ENCODE measurements at regions not wholly inside any gene's neighbourhood (a gene's known extent, or its start where the extent isn't known, plus 50 kb on each side); places are given as distances from the start of the nearest gene placed in this dataset.

DNA sequence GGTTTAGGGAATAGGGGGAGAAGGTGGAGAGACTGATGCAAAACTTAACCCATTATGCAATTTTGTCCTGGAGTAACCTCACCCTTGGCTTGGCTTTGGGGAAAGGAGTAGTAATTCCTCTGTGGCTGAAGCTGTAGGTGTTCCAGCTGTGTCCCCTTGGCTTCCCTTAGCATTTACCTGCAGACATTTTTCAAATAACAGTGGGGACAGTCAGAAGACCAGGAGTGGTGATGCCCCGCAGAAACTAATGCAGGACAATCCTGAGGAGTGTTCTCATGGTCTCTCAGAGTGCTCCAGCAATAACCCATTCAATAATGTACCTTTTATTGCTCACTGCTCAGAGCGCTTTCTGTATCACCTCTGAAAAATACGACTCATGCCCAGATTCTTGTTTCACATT lies 282.1 kb downstream of the ZEB1 start:
- peaks cover 2% of the 10 kb centered on the region for H3K27me3 Mint-ChIP-seq (ENCODE audit: unreplicated experiment)
- DNase-seq (ENCODE audit: extremely low spot score, unreplicated experiment): no peak
- TF ChIP-seq, protein P1, sequence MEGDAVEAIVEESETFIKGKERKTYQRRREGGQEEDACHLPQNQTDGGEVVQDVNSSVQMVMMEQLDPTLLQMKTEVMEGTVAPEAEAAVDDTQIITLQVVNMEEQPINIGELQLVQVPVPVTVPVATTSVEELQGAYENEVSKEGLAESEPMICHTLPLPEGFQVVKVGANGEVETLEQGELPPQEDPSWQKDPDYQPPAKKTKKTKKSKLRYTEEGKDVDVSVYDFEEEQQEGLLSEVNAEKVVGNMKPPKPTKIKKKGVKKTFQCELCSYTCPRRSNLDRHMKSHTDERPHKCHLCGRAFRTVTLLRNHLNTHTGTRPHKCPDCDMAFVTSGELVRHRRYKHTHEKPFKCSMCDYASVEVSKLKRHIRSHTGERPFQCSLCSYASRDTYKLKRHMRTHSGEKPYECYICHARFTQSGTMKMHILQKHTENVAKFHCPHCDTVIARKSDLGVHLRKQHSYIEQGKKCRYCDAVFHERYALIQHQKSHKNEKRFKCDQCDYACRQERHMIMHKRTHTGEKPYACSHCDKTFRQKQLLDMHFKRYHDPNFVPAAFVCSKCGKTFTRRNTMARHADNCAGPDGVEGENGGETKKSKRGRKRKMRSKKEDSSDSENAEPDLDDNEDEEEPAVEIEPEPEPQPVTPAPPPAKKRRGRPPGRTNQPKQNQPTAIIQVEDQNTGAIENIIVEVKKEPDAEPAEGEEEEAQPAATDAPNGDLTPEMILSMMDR (IDR thresholded peaks at IDR 0.05): no peak
- peaks cover 14% of the 10 kb centered on the region for H3K4me1 Mint-ChIP-seq (ENCODE audit: unreplicated experiment)
- no peaks in the 10 kb centered on the region for H3K36me3 Mint-ChIP-seq (ENCODE audit: unreplicated experiment)
- no peak overlapping the region for H3K27ac Mint-ChIP-seq (ENCODE audit: unreplicated experiment)
- no peaks in the 10 kb centered on the region for H3K9me3 Mint-ChIP-seq (ENCODE audit: unreplicated experiment)
- no peak overlapping the region for H3K4me3 Mint-ChIP-seq (ENCODE audit: unreplicated experiment)

DNA sequence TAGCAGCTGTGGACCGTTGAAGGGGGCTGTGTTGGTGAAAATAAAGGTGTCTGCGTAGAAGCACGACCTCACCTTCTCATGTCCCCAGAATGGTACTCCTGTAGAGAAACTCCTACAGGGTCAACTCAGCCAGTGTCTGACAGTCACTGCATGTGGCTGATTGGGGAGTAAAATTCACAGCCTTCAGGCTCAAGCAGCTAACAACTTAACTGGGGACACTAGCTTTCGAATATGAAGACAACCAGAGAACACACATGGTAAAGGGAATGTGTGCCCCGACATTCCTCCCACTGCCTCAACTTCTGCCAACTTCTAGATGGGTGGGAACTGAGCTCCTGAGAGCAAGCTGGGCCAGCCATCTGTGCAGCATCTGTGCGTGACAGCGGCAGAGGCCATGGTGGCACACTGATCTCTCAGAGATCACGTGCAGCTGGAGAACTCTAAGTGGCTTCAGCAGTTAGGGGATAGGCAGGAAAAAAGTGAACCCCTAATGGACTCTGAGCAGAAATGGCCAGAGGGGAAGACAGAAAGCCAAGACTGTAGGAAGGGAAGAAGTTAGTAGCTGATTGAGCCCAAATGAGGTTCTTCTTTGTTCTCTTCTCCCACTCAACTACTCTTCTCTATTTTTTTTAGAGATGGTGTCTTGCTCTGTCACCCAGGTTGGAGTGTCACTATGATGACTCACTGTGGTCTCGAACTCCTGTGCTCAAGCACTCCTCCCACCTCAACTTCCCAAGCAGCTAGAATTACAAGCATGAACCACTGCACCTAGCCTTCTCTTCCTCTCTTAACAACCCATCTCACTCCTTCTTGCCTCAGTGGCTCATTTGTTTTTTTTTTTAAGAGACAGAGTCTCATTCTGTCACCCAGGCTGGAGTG lies 280.8 kb downstream of the ZEB1 start:
- Mint-ChIP-seq H3K4me3 (ENCODE audit: unreplicated experiment) (no peak overlapping the region), H3K27me3 (ENCODE audit: unreplicated experiment) (peaks cover 2% of the 10 kb centered on the region), H3K4me1 (ENCODE audit: unreplicated experiment) (peaks cover 14% of the 10 kb centered on the region), H3K36me3 (ENCODE audit: unreplicated experiment) (no peaks in the 10 kb centered on the region), H3K27ac (ENCODE audit: unreplicated experiment) (no peak overlapping the region), H3K9me3 (ENCODE audit: unreplicated experiment) (no peaks in the 10 kb centered on the region)
- peak; percentile 42 for DNase-seq (ENCODE audit: extremely low spot score, unreplicated experiment)
- TF ChIP-seq, protein P1 (IDR thresholded peaks at IDR 0.05): no peak

GRCh38 chr10:31596765-31597164 lies 277.7 kb downstream of the ZEB1 start:
- DNase-seq (ENCODE audit: extremely low spot score, unreplicated experiment): peak; percentile 34
- H3K27ac Mint-ChIP-seq (ENCODE audit: unreplicated experiment): no peak overlapping the region
- no peaks in the 10 kb centered on the region for H3K36me3 Mint-ChIP-seq (ENCODE audit: unreplicated experiment)

DNA sequence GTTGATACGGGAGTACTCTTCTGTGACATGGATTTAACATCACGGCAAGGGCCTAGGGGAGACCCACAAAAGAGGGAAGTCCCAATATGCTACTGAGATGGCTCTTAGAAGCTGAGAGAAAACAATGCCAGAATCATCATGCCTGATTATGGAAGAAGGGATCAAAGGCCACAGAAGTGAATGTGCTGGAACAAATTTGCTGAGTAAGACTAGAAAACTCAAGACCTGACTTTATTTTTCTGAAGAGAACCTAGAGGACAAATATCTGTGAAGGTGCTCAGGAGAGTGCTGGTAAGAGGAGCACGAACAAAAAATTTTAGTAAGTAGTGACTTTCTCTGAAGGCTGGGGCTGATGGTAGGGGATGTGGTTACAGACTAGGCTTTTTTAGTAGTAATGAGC lies 277.0 kb downstream of the ZEB1 start:
- TF ChIP-seq, protein P1 (IDR thresholded peaks at IDR 0.05): no peak
- Mint-ChIP-seq H3K27ac (ENCODE audit: unreplicated experiment) (no peak overlapping the region), H3K36me3 (ENCODE audit: unreplicated experiment) (no peaks in the 10 kb centered on the region), H3K9me3 (ENCODE audit: unreplicated experiment) (peaks cover 19% of the 10 kb centered on the region), H3K27me3 (ENCODE audit: unreplicated experiment) (peaks cover 2% of the 10 kb centered on the region), H3K4me3 (ENCODE audit: unreplicated experiment) (no peak overlapping the region), H3K4me1 (ENCODE audit: unreplicated experiment) (no peaks in the 10 kb centered on the region)
- no peak for DNase-seq (ENCODE audit: extremely low spot score, unreplicated experiment)

More at GRCh38 chr10:31596765-31597164, 277.7 kb downstream of the ZEB1 start:
- TF ChIP-seq, protein P1 (IDR thresholded peaks at IDR 0.05): no peak
- H3K9me3 Mint-ChIP-seq (ENCODE audit: unreplicated experiment): peaks cover 13% of the 10 kb centered on the region
- H3K4me3 Mint-ChIP-seq (ENCODE audit: unreplicated experiment): no peak overlapping the region
- no peaks in the 10 kb centered on the region for H3K4me1 Mint-ChIP-seq (ENCODE audit: unreplicated experiment)
- H3K27me3 Mint-ChIP-seq (ENCODE audit: unreplicated experiment): peaks cover 2% of the 10 kb centered on the region

GRCh38 chr10:31594347-31594873 lies 275.4 kb downstream of the ZEB1 start:
- Mint-ChIP-seq H3K9me3 (ENCODE audit: unreplicated experiment) (peaks cover 19% of the 10 kb centered on the region), H3K27me3 (ENCODE audit: unreplicated experiment) (no peaks in the 10 kb centered on the region), H3K27ac (ENCODE audit: unreplicated experiment) (no peak overlapping the region), H3K36me3 (ENCODE audit: unreplicated experiment) (no peaks in the 10 kb centered on the region), H3K4me1 (ENCODE audit: unreplicated experiment) (no peaks in the 10 kb centered on the region), H3K4me3 (ENCODE audit: unreplicated experiment) (no peak overlapping the region)
- peak; percentile 60 for DNase-seq (ENCODE audit: extremely low spot score, unreplicated experiment)
- TF ChIP-seq, protein P1 (IDR thresholded peaks at IDR 0.05): no peak

Measured in osteocyte (in vitro differentiated cells).